Fibroblast of skin of left quadriceps (primary cell): ENCODE measurements at regions not wholly inside any gene's neighbourhood (a gene's known extent, or its start where the extent isn't known, plus 50 kb on each side); places are given as distances from the start of the nearest gene placed in this dataset.
A peak's percentile ranks its signal among the peaks of the same experiment; 100 is the strongest.
"Not testable (repeated sequence)": the region's sequence is repeated elsewhere in the genome, so short reads cannot be mapped to it uniquely, and the experiment has no call there.

ENCODE experiments used
- DNase-seq, 2 experiments: peaks; one replicate each; pipeline ENCODE4 v3.0.0-alpha.2; 2013; ENCODE audit warnings: low read depth in 2 of 2

DNA sequence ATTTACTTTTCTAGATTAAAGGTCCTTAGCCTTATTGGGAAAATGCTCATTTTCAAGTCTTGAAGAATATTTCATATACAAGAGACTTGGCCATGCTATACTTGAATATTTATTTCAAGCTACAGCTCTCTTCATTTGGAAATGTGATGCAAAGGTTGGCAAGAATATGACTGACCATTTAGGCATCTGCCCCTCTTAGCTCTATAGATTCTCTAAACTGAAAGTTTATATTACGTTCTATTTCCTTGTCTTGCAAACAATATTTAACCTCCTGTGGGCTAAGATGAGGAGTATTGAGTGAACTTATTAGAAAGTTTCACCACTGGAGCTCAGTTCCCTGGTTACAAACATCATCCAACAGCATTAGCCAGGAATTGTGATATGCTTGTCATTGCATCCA is 593.1 kb downstream of the MAT2B start:
- peak in 1 of 2 experiments; percentile 6 for DNase-seq

GRCh38 chr5:164098979-164099378 is 593.6 kb downstream of the MAT2B start:
- DNase-seq, result no peak

GRCh38 chr5:164115420-164115819 is 610.0 kb downstream of the MAT2B start:
- no peak for DNase-seq

DNA sequence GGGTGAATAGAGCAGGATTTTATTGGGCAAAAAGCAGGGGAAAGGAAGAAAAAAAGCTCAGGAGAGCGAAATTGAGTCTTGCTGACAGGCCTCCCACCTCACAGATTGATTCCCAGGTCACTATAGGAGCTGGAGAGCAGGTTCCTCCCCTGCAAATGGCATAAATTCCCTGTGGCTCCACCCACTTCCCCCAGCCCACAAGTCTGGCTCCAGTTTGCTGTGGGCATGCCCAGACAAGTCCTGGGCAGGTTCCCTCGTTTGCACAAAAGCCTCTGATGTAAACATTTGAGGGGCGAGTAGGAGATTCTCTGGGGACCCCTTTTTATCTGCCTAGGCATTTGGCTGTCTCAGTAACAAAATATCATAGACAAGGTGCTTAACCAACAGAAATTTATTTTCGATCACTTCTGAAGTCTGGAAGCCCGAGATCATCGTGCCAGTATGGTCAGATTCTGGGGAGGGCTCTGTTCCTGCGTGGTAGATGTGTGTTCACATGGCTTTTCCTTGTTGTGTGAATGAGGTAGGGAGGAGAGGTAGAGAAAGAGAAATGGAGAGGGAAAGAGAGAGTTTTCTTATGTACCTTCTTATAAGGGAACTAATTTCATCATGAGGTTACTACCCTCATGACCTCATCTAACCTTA is 614.5 kb downstream of the MAT2B start:
- peak in 1 of 2 experiments; percentile 10 for DNase-seq

GRCh38 chr5:164127527-164127926 is 622.1 kb downstream of the MAT2B start:
- no peak for DNase-seq

DNA sequence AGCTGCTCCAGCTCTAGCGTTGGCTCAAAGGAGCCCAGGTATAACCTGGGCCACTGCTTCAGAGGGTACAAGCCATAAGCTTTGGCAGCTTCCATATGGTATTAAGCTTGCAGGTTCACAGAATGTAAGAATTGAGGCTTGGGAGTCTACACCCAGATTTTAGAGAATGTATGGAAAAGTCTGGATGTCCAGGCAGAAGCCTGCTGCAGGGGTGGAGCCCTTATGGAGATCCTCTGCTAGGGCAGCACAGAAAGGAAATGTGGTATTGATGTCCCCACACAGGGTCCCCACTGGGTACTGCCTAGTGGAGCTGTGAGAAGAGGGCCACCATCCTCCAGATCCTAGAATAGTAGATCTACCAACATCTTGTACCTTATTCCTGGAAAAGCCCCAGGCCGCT is 626.9 kb downstream of the MAT2B start:
- DNase-seq, result no peak

DNA sequence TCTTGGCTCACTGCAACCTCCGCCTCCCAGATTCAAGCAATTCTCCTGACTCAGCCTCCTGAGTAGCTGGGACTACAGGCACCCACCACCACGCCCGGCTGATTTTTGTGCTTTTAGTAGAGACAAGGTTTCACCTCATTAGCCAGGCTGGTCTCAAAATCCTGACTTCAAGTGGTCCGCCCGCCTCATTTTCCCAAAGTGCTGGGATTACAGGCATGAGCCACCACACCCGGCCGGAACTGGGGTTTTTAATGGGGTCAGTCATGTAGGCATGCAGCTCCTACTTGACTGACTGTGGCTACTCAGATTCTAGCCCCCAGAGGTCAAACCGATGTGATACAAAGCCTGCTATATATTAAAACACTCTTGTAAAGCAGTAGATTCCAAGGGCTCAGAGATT is 631.7 kb downstream of the MAT2B start:
- no peak for DNase-seq

DNA sequence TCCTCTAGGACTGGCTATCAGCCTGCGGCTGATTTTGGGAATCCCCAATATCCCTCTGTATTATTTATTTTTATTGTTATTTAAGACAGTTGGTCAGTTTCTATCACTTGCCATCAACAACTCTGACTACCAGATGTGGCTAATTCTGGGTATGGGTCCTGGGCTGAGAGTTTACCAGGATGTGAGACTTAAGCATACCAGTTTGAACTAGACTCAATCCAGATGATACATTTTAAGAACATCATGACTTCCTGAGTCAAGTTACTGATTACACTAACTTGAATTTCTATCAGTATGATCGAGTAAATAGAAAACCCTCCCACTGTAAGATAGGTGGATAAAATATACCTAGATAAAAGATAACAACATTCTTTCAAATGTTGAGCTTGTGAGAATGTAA is 634.0 kb downstream of the MAT2B start:
- DNase-seq, result no peak

DNA sequence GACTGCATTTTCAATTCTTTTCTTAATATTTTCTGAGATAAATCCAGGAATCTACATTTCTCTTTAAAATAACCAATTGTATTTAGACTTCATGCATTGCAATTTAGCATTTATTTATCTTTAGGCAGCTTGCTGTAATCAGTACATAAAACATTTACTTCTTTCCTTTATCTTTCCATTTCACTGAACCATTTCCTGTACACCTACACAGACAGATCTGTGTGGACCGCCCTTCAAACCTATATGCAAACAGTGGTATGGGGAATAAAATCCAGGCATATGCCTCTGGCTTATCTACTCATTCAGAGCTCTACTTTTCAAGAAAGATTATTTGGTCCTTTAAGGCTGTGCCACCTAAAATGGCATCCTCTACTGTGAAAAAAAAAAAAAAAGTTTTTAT is 640.0 kb downstream of the MAT2B start:
- no peak for DNase-seq

DNA sequence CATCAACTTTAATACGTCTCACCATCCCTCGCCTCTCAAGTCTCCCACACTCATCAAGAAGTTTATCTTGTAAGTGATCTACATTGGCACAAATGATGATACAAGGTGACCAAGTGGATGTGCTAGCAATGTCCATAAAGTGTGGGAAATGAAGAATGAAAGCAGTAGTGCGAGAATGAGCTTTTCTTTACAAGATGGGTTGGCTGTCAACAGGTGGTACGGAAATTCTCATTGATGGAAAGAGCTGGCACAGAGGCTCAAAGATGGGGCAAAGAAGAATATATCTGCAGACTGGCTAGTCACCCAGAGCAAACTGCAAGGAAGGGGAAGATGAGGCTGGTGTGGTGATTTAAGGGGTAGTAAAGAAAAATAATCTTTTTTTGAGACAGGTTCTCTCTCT is 640.8 kb downstream of the MAT2B start:
- no peak for DNase-seq

DNA sequence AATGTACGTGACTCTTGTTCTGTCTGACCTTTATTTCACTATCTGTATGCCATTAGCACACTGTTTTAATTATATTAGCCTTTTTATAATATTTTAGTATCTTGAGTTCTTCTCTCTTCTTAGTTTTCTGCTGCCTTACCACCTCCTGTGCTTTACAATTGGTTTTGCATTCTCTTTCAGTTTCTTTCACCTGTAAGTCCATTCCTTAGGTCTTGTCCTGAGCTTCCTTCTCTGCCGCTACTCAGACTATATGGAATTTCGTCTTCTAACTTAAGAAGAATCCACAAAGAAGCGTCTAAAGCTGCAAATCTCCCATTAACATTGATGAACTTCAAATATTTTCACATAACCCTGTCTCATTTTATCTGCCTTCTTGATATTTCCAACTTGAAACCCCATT is 642.9 kb downstream of the MAT2B start:
- no peak for DNase-seq

- not testable (repeated sequence) for DNase-seq
Observed at GRCh38 chr5:164152539-164152938, 647.1 kb downstream of the MAT2B start.

DNA sequence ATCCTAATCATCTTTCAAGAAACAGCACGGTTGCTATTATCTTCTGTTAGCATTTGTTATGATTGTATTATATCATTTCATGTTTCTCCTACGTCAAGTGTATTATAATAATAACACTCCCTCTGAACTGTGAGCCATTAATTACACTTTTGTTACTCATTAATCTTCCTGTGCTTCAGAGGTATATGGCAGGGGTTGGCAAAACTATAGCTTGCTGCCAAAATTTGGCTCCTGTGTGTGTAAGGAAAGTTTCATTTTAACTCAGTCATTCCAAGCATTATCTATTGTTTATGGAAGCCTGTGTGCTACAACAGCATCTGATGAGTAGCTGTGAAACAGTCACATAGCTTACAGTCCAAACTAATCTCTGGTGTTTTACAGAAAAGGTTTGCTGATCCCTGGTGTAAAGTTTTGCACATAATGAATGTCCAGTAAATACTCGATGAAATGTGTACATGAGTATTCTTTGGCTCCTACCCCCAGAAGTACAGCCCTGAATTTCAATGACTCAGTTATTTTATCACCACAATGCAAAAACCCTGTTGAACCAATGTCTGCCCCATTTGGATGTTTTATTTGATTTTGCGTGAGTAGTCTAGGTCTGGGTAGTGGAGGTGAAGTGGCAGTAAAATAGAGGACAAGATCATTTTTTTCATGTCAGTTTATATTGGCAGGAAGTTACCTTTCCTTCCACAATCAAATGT is 648.2 kb downstream of the MAT2B start:
- peak; percentile 27 to 32 for DNase-seq

DNA sequence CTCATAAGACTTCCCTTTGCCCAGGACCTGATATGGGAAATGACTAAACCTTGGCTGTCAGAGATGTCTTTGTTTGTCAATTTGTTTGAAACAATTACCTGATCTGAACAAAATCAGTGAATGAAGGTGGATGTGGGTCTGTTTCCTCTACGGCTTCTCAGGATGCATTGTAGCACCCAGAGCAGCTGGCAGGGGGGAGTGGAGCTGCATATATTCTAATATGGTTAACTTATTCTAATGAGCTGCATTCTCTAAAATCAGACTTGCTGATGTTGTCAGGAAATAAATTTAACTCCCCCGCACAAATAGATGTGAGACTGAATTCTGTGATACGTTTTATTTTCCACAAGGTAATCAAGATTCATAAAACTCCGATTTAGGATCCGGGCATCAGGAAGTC is 665.4 kb downstream of the MAT2B start:
- DNase-seq, result no peak

GRCh38 chr5:164175083-164175482 is 669.7 kb downstream of the MAT2B start:
- DNase-seq, result peak; percentile 20 to 31

GRCh38 chr5:164179406-164179805 is 674.0 kb downstream of the MAT2B start:
- no peak for DNase-seq

DNA sequence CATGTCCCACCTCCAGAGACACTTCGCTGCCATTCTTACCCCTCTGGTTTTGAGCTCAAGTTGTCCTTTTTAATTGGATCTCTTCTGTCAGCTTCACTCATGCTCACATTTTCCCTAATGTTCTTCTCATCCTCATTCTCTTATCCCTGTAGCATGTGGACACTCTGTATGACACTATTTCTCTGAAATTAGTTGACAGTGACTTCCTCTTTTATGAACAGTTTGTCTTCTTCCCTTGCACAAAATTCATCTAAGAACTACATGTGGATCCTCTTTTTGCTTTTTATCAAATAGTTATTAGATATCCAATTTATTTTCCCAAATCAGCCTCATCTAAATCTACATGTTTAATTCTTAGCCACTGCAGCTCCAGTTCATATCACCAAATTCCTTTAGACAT is 676.2 kb downstream of the MAT2B start:
- DNase-seq, result no peak

GRCh38 chr5:164184158-164184557 is 678.7 kb downstream of the MAT2B start:
- no peak for DNase-seq

DNA sequence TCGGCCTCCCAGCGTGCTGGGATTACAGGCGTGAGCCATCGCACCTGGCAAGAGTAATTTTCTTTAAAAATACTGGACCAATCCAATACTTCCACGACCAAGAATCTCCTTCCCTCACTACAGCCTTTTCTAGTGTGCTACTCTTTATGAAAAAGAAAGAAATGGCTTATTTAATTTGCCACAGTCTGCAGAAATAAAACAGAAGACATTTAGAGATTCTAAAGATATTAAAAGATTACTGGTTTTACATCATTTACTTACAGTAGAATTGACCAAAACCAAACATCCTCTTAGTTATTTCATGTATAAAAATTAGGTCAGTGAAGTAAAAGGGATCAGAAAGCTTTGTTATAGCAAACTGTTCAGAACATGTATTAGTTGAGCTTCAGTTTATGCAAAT is 679.6 kb downstream of the MAT2B start:
- no peak for DNase-seq

- no peak for DNase-seq
Observed at GRCh38 chr5:164186550-164186949, 681.1 kb downstream of the MAT2B start.

DNA sequence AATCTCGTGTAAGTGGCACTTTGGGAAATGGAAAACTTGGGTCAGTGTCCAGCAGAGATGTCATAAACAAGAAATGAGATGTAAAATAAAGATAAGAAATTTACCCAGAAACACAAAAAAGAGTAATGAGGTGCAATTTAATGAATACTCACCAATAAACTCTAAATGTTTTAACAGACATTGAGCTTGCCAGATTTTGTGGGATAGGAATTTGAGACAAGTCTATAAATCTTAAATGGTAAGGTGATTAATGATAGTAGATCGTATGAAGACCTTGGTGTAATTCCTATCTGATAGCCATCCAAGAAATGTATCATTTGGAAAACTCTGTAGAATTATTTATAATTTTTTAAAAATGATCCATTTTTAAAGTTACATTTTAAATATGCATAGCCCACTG is 682.4 kb downstream of the MAT2B start:
- no peak for DNase-seq

- DNase-seq, result no peak
Observed at GRCh38 chr5:164188733-164189148, 683.3 kb downstream of the MAT2B start.

DNA sequence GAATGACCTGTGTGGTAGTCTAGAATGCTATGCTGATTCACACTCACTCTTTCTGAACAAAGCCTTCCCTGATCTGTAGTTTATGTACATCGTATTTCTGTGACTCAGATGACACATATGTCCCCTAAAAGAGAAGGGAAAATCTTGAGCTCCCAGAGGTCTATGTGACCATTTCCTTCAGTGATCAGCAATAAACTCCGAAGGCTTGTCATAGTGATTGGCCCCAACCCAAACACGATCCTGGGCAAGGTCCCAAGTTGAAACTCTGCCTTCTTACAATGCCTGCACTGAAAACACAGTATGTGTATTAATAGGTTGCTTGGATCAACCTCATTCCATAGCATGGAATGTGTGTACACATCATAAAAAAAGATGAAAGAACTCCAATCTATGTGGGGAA is 685.8 kb downstream of the MAT2B start:
- peak in 1 of 2 experiments; percentile 43 for DNase-seq

DNA sequence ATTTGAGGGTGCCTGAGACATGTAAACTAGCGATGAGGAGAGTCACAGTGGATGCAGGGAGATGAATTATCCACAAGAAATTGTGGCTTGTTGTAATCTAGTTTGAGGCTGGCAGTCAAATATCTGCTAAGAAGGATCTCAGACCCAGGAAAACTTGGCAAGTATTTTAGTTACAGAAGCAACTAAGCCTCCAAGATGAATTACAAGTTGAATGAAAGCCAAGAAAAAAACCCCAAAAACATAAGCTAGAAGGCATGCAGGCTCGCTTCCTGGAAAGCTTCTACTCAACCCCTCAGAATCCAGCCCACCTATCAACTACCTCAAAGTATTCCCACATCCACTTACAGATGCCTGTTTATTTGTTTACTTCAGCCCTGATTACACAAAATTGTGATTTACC is 696.9 kb downstream of the MAT2B start:
- peak; percentile 61 to 67 for DNase-seq
